Tibial nerve (tissue), 4 donors: ENCODE measurements at regions not wholly inside any gene's neighbourhood (a gene's known extent, or its start where the extent isn't known, plus 50 kb on each side); places are given as distances from the start of the nearest gene placed in this dataset.

Experiments
- DNase-seq, 2 donors: peaks; one replicate each; pipeline ENCODE4 v3.0.0-alpha.2; 2019; ENCODE audit warnings: low spot score in 2 of 2
- H3K27ac ChIP-seq, 4 donors: fragments of 200-600 bp; sonication (generic) in 3 of 4; one replicate each; pipeline ENCODE4 v1.5.1; 2017 to 2019; ENCODE audit warnings: mild to moderate bottlenecking in 1 of 4
- H3K27me3 ChIP-seq, 2 donors: fragments of 200-600 bp; sonication (generic) in 1 of 2; one replicate each; pipeline versions ENCODE4 v1.5.1 to v1.6.0; 2017 to 2019
- H3K36me3 ChIP-seq, 3 donors: fragments of 200-600 bp; sonication (generic); one replicate each; pipeline ENCODE4 v1.5.1; 2018 to 2019
- H3K4me1 ChIP-seq, 4 donors: fragments of 200-600 bp; sonication (generic) in 3 of 4; one replicate each; pipeline ENCODE4 v1.5.1; 2017 to 2019
- H3K4me3 ChIP-seq, 4 donors: fragments of 200-600 bp; sonication (generic) in 3 of 4; one replicate each; pipeline ENCODE4 v1.5.1; 2017 to 2019; ENCODE audit warnings: mild to moderate bottlenecking in 1 of 4, moderate library complexity in 1 of 4
- H3K9me3 ChIP-seq, 4 donors: fragments of 200-600 bp; sonication (generic) in 3 of 4; one replicate each; pipeline ENCODE4 v1.5.1; 2017 to 2019
- CTCF ChIP-seq, 5 experiments: fragments of 200-600 bp in 3 of 5; fragments of 450-650 bp in 2 of 5; sonication (generic) in 3 of 5; IDR thresholded peaks; one replicate each; pipeline ENCODE4 v1.5.1; 2016 to 2019; ENCODE audit warnings: antibody characterized with exemption in 5 of 5, mild to moderate bottlenecking in 3 of 5, moderate library complexity in 2 of 5
- EP300 ChIP-seq, 2 donors: sonication (generic); formaldehyde crosslinking; IDR thresholded peaks; one replicate each; pipeline ENCODE4 v1.6.1; 2017; ENCODE audit warnings: antibody characterized with exemption in 2 of 2, mild to moderate bottlenecking in 1 of 2
- POLR2A ChIP-seq, 2 donors: fragments of 450-650 bp; IDR thresholded peaks; one replicate each; pipeline ENCODE4 v1.6.1; 2017; ENCODE audit warnings: antibody characterized with exemption in 2 of 2, mild to moderate bottlenecking in 2 of 2, moderate library complexity in 2 of 2
- whole genome bisulfite sequencing, 2 donors: methylation state at CpG; one replicate each; pipeline ENCODE4 v1.1.5; 2018; 5-methylcytosine and 5-hydroxymethylcytosine counted together

- no peak for TF ChIP-seq POLR2A (IDR thresholded peaks at IDR 0.05)
- TF ChIP-seq CTCF (IDR thresholded peaks at IDR 0.05), result no peak
- no peak for TF ChIP-seq EP300 (IDR thresholded peaks at IDR 0.05)
- DNase-seq, result no peak
These were observed 325.8 kb upstream of the B3GAT1 start for GRCh38 chr11:134737563-134738510.

GRCh38 chr11:134736251-134736947 is 324.4 kb upstream of the B3GAT1 start:
- no peak overlapping the region for H3K27ac ChIP-seq
- no peak overlapping the region for H3K4me3 ChIP-seq
- H3K9me3 ChIP-seq, result no peaks in the 10 kb centered on the region
- WGBS, 2 donors, result 70 to 77% methylated on average over 14 of the region's 14 CpGs
- H3K27me3 ChIP-seq, result no peaks in the 10 kb centered on the region
- H3K36me3 ChIP-seq, result no peaks in the 10 kb centered on the region
- no peak for DNase-seq
- no peaks in the 10 kb centered on the region for H3K4me1 ChIP-seq
- no peak for TF ChIP-seq POLR2A (IDR thresholded peaks at IDR 0.05)
- no peak for TF ChIP-seq EP300 (IDR thresholded peaks at IDR 0.05)
- TF ChIP-seq CTCF (IDR thresholded peaks at IDR 0.05), result no peak

More at GRCh38 chr11:134737563-134738510, 325.8 kb upstream of the B3GAT1 start:
- Histone ChIP-seq H3K4me3 (no peak overlapping the region), H3K36me3 (no peaks in the 10 kb centered on the region), H3K27ac (no peak overlapping the region), H3K9me3 (no peaks in the 10 kb centered on the region), H3K4me1 (no peaks in the 10 kb centered on the region), H3K27me3 (no peaks in the 10 kb centered on the region)
- 76 to 87% methylated on average over 12 to 20 of the region's 20 CpGs for WGBS, 2 donors

- TF ChIP-seq CTCF (IDR thresholded peaks at IDR 0.05), result no peak
These were observed 322.9 kb upstream of the B3GAT1 start for GRCh38 chr11:134734894-134735293.

GRCh38 chr11:134734141-134734845 is 322.3 kb upstream of the B3GAT1 start:
- TF ChIP-seq POLR2A (IDR thresholded peaks at IDR 0.05) (no peak), EP300 (IDR thresholded peaks at IDR 0.05) (no peak), CTCF (IDR thresholded peaks at IDR 0.05) (no peak)
- Histone ChIP-seq H3K4me3 (no peak overlapping the region), H3K4me1 (no peaks in the 10 kb centered on the region), H3K9me3 (no peaks in the 10 kb centered on the region), H3K36me3 (no peaks in the 10 kb centered on the region), H3K27ac (no peak overlapping the region), H3K27me3 (no peaks in the 10 kb centered on the region)
- 20 to 36% methylated on average over 9 of the region's 9 CpGs for WGBS, 2 donors
- no peak for DNase-seq

More at GRCh38 chr11:134734894-134735293, 322.9 kb upstream of the B3GAT1 start:
- Histone ChIP-seq H3K27ac (no peak overlapping the region), H3K36me3 (no peaks in the 10 kb centered on the region), H3K4me1 (no peaks in the 10 kb centered on the region), H3K9me3 (no peaks in the 10 kb centered on the region), H3K4me3 (no peak overlapping the region), H3K27me3 (no peaks in the 10 kb centered on the region)
- WGBS, 2 donors, result 79 to 82% methylated on average over 14 of the region's 14 CpGs
- no peak for DNase-seq
